ENCODE measurements at regions not wholly inside any gene's neighbourhood (a gene's known extent, or its start where the extent isn't known, plus 50 kb on each side); places are given as distances from the start of the nearest gene placed in this dataset.

DNA sequence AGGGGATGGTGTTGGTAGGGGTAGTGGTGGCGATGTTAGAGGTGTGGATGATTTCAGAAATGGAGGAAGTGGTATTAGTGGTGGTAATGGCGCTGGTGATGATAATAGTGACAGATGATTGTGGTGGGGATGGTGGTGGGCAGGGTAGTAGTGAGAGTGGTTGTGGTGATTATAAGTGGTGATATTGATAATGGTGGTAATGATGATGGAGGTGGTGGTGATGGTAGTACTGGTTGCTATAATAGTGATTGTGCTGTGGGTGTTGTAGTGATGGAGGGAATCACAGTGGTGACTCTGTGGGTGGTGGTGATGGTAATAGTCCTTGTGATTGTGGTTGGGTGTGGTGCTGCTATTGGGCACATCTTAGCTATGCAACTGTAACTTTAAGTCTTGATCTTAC lies 61.6 kb upstream of the TBX20 start:
- TF ChIP-seq CTCF (IDR thresholded peaks at IDR 0.05), result no peak
- no peak for TF ChIP-seq POLR2A (IDR thresholded peaks at IDR 0.05)
- no peak for TF ChIP-seq EP300 (IDR thresholded peaks at IDR 0.05; ENCODE audit: low read depth)
- no peak for TF ChIP-seq POLR2AphosphoS5 (IDR thresholded peaks at IDR 0.05)

Measured in transverse colon (tissue), 4 donors.